Ramos (cell line): ENCODE measurements at regions not wholly inside any gene's neighbourhood (a gene's known extent, or its start where the extent isn't known, plus 50 kb on each side); places are given as distances from the start of the nearest gene placed in this dataset.

Experiments used
- in situ Hi-C: fragments of 300-500 bp; cut with MboI; formaldehyde crosslinking; loops from one replicate; pipeline ENCODE4 v1.14.3; 2022; ENCODE audit warnings: low sequenced_read_pairs; ENCODE audit not compliant: unreplicated experiment

GRCh38 chr7:45501791-45502190 lies 72.4 kb upstream of the ADCY1 start:
- in situ Hi-C loops = no loop called here

GRCh38 chr7:45506059-45506458 lies 68.1 kb upstream of the ADCY1 start:
- in situ Hi-C loops = no loop called here

GRCh38 chr7:45509222-45509621 lies 64.9 kb upstream of the ADCY1 start:
- in situ Hi-C loops = no loop called here

GRCh38 chr7:45511721-45512597 lies 62.2 kb upstream of the ADCY1 start:
- in situ Hi-C loops = no loop called here

- in situ Hi-C loops = no loop called here
These were observed 59.2 kb upstream of the ADCY1 start for GRCh38 chr7:45514944-45515343.

GRCh38 chr7:45515346-45515745 lies 58.8 kb upstream of the ADCY1 start:
- in situ Hi-C loops = no loop called here
